ENCODE measurements at regions not wholly inside any gene's neighbourhood (a gene's known extent, or its start where the extent isn't known, plus 50 kb on each side); places are given as distances from the start of the nearest gene placed in this dataset.
"Not testable (repeated sequence)": the region's sequence is repeated elsewhere in the genome, so short reads cannot be mapped to it uniquely, and the experiment has no call there.

DNA sequence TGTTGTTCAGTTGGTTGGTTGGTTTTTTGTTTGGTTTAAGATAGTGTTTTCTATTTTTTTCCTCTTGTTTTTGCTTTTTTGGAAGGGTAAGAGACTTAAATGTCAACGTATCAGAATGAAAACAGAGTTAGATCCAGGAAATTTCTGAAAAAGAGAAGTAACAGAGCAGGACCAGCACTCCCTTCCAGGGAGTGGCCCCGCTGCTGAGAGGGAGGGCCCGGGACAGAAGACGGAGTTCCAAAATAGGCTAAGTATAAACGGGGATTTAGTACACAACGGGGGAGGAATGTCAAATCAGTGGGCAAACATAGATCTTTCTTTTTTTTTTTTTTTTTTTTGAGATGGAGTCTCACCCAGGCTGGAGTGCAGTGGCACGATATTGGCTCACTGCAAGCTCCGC, 92.7 kb upstream of the RUFY1 start:
- Histone ChIP-seq H2AFZ (ENCODE audit: low read length, unreplicated experiment) (no peak overlapping the region), H3K27ac (ENCODE audit: low read depth, low read length) (no peak overlapping the region), H3K4me1 (ENCODE audit: control insufficient read depth, insufficient read depth, low read length, unreplicated experiment) (no peaks in the 10 kb centered on the region), H3K4me3 (ENCODE audit: low read depth, low read length) (no peak overlapping the region), H3K79me2 (ENCODE audit: control insufficient read depth, insufficient read depth, low read length, unreplicated experiment) (no peaks in the 10 kb centered on the region), H3K27me3 (ENCODE audit: insufficient read depth, low read length) (peaks cover 29% of the 10 kb centered on the region), H3K36me3 (ENCODE audit: insufficient read depth, low read length) (no peaks in the 10 kb centered on the region)

DNA sequence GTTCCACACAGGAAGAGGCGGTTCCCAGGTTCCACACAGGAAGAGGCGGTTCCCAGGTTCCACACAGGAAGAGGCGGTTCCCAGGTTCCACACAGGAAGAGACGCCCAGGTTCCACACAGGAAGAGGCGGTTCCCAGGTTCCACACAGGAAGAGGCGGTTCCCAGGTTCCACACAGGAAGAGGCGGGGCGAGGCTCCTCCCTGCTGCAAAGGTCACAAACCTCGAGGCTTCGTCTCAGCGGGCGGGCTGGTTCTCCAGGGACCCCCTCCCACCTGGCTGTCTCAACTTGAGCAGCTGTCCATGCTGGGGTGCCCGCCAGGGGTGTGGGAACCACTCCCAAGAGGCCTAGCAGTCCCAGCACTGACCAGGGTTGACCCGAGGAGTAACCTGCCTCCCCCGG, 94.3 kb upstream of the RUFY1 start:
- H3K79me2 ChIP-seq (ENCODE audit: control insufficient read depth, insufficient read depth, low read length, unreplicated experiment); H3K27ac ChIP-seq (ENCODE audit: low read depth, low read length); H2AFZ ChIP-seq (ENCODE audit: low read length, unreplicated experiment); H3K4me3 ChIP-seq (ENCODE audit: low read depth, low read length); H3K36me3 ChIP-seq (ENCODE audit: insufficient read depth, low read length); H3K4me1 ChIP-seq (ENCODE audit: control insufficient read depth, insufficient read depth, low read length, unreplicated experiment): not testable (repeated sequence)
- peaks cover 29% of the 10 kb centered on the region for H3K27me3 ChIP-seq (ENCODE audit: insufficient read depth, low read length)

DNA sequence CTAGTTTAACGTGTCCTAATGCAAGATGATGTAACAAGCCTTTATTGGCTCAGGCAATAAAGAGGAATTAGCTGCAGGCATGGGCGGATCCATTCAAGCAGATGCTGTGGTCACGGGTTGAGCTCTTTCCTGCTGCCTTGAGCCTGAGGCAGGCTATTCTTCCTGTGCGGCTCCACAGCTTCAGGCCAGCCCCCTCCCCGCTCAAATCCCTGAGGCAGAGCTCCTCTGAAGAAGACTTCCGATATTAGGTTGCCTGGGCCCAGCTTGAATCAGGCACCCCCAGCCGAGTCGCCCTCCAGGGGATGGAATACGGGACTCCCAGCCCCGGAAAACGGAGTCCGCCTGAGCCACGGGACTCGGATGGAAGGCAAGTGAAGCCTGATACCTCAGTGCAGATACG, 95.0 kb upstream of the RUFY1 start:
- Histone ChIP-seq H3K27ac (ENCODE audit: low read depth, low read length) (no peak overlapping the region), H3K36me3 (ENCODE audit: insufficient read depth, low read length) (no peaks in the 10 kb centered on the region), H3K4me1 (ENCODE audit: control insufficient read depth, insufficient read depth, low read length, unreplicated experiment) (no peaks in the 10 kb centered on the region), H2AFZ (ENCODE audit: low read length, unreplicated experiment) (no peak overlapping the region), H3K4me3 (ENCODE audit: low read depth, low read length) (no peak overlapping the region), H3K27me3 (ENCODE audit: insufficient read depth, low read length) (peaks cover 24% of the 10 kb centered on the region), H3K79me2 (ENCODE audit: control insufficient read depth, insufficient read depth, low read length, unreplicated experiment) (no peaks in the 10 kb centered on the region)

DNA sequence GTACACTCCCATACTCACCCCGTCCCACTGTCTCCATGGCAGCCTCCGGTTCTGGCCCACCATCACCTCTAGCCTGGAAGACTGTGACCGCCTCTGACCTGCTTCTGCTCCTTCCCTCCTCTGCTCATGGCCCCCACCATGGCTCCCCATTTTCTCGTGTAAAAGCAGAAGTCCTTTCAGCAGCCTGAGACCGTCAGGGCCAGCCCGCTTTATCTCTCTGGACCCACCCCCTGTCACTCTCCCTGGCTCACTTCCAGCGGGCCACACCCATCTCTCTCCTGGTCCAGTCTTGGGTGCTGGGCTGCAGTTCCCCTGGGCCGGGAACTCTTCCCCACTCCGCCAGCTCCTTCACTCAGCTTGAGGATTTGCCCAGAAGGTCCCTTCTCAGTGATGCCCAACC, 96.0 kb upstream of the RUFY1 start:
- H3K27me3 ChIP-seq (ENCODE audit: insufficient read depth, low read length): peaks cover 14% of the 10 kb centered on the region
- H3K27ac ChIP-seq (ENCODE audit: low read depth, low read length): no peak overlapping the region
- no peak overlapping the region for H3K4me3 ChIP-seq (ENCODE audit: low read depth, low read length)
- H2AFZ ChIP-seq (ENCODE audit: low read length, unreplicated experiment): no peak overlapping the region
- no peaks in the 10 kb centered on the region for H3K4me1 ChIP-seq (ENCODE audit: control insufficient read depth, insufficient read depth, low read length, unreplicated experiment)
- no peaks in the 10 kb centered on the region for H3K36me3 ChIP-seq (ENCODE audit: insufficient read depth, low read length)
- H3K79me2 ChIP-seq (ENCODE audit: control insufficient read depth, insufficient read depth, low read length, unreplicated experiment): no peaks in the 10 kb centered on the region

DNA sequence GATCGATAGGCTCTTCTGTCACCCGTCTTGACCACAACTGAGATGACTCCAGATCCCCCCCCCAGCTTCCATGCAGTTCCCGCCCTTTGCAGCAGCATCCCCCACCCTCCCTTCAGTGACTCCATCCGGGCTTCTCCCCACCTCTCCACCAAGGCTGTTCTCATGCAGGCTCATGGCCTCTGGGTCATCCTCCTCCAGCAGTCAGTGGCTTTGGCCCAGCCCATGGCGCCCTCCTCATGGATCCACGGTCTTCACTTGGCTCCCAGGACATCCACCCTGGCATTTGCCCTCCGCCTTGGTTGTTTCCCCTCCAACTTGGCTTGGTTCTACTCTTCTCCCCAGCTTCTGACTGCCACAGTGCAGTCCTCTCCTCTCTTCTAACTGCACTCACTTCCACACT, 96.7 kb upstream of the RUFY1 start:
- H3K79me2 ChIP-seq (ENCODE audit: control insufficient read depth, insufficient read depth, low read length, unreplicated experiment): no peaks in the 10 kb centered on the region
- no peak overlapping the region for H2AFZ ChIP-seq (ENCODE audit: low read length, unreplicated experiment)
- H3K36me3 ChIP-seq (ENCODE audit: insufficient read depth, low read length): no peaks in the 10 kb centered on the region
- H3K4me3 ChIP-seq (ENCODE audit: low read depth, low read length): no peak overlapping the region
- H3K27me3 ChIP-seq (ENCODE audit: insufficient read depth, low read length): peaks cover 8% of the 10 kb centered on the region; the same call in 1 of the 2 replicates
- H3K4me1 ChIP-seq (ENCODE audit: control insufficient read depth, insufficient read depth, low read length, unreplicated experiment): no peaks in the 10 kb centered on the region
- no peak overlapping the region for H3K27ac ChIP-seq (ENCODE audit: low read depth, low read length)

DNA sequence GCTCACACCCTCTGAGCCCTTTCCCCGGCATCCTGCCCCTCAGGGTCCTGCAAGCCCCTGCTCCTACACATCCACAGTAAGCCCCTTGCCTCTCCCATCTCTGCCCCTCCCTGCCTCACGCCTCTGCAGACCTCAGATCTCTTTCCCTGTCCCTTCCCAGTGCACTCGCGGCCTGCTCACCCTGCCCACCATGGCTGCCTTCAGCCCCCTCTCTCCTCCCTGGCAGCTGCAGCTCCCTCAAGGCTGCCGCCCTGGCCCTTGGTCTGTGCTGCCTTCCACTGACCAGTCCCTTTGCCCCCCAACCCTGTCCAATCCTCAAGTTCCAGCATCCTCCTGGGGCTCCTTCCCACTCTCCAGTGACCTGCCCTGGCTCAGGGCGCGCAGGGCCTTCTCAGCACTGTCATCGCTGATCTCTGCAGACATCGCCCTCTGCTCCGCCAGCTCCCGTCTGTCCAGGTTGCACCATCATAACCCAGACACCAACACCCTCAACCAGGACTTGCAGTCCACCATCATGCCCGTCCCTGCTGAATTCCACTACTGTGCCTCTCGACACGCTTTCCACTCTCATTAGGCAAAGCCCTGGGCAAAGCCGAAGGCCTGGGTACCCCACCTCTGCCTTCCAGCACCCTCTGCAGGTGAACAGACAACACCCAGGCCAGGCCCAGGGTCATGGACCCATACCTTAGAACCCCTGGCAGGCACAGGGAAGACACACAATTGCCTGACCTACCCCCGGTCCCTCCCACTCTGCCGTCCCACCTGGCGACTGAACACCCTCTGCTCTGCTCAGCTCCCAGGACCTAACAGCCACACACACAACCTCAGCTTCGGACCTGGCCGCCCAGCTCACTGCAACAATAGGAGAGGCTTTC, 97.8 kb upstream of the RUFY1 start:
- H3K4me3 ChIP-seq (ENCODE audit: low read depth, low read length): no peak overlapping the region

DNA sequence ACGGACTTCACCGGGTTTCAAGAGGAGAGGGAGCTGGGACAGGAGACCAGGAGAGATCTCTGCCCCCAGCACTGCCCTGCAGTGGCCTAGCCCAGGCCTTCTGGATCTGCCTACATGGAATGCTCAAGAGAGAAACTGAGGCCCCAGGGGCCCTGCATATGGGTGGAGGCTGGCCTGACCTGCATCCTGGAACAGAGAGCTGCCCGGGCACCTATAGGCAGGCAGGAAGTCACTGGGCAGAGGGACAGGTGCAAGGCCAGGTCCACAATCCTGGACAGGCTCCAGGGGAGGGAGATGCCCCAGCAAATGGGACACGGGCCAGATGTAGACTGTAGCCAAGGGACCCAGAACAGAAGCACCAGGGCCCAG, 98.5 kb upstream of the RUFY1 start:
- H3K4me1 ChIP-seq (ENCODE audit: control insufficient read depth, insufficient read depth, low read length, unreplicated experiment): no peaks in the 10 kb centered on the region
- no peak overlapping the region for H3K27ac ChIP-seq (ENCODE audit: low read depth, low read length)
- H3K27me3 ChIP-seq (ENCODE audit: insufficient read depth, low read length): peaks cover 3% of the 10 kb centered on the region; the same call in 1 of the 2 replicates

More for the DNA sequence above, 97.8 kb upstream of the RUFY1 start:
- H3K4me1 ChIP-seq (ENCODE audit: control insufficient read depth, insufficient read depth, low read length, unreplicated experiment): no peaks in the 10 kb centered on the region
- no peaks in the 10 kb centered on the region for H3K79me2 ChIP-seq (ENCODE audit: control insufficient read depth, insufficient read depth, low read length, unreplicated experiment)
- H3K36me3 ChIP-seq (ENCODE audit: insufficient read depth, low read length): no peaks in the 10 kb centered on the region
- H3K27ac ChIP-seq (ENCODE audit: low read depth, low read length): no peak overlapping the region
- H2AFZ ChIP-seq (ENCODE audit: low read length, unreplicated experiment): no peak overlapping the region
- H3K27me3 ChIP-seq (ENCODE audit: insufficient read depth, low read length): peaks cover 7% of the 10 kb centered on the region; the same call in 1 of the 2 replicates

DNA sequence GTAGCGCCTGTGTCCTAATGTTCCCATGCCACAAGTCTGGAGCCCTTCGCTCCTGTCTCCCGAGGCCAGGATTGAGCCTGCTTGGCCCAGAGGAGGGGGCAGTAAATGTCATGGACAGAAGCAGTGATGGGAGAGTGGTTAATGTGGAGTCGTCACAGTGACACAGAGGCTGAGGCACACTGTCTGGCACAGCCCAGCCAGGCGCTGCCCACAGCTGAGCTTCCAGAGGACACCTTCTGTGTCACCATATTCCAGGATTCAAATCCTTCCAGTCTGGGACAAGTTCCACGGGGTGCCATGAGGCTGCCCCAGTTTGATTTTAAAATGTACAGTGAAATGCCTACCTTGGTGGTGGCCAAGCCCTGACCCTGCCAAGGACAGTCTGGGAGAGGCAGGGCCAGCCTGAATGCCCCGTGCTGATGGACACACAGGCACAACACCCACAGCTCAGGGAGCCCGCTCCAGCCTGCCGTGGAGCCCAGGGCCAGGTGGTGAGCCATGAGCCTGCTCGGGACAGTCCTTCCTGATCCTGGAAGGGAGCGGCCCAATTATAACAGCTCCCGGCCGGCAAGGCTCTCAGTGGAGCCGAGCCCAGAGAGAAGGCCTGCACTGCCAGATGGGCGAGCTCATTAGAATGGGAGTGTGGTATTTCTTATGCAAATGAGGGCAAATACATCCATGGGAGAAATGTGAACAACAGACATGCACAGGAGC, 99.1 kb upstream of the RUFY1 start:
- no peak overlapping the region for H2AFZ ChIP-seq (ENCODE audit: low read length, unreplicated experiment)
- H3K4me1 ChIP-seq (ENCODE audit: control insufficient read depth, insufficient read depth, low read length, unreplicated experiment): no peaks in the 10 kb centered on the region
- H3K4me3 ChIP-seq (ENCODE audit: low read depth, low read length): no peak overlapping the region
- no peak overlapping the region for H3K27ac ChIP-seq (ENCODE audit: low read depth, low read length)
- H3K79me2 ChIP-seq (ENCODE audit: control insufficient read depth, insufficient read depth, low read length, unreplicated experiment): no peaks in the 10 kb centered on the region
- H3K27me3 ChIP-seq (ENCODE audit: insufficient read depth, low read length): peaks cover 3% of the 10 kb centered on the region; the same call in 1 of the 2 replicates
- H3K36me3 ChIP-seq (ENCODE audit: insufficient read depth, low read length): no peaks in the 10 kb centered on the region

More for the DNA sequence above, 98.5 kb upstream of the RUFY1 start:
- no peak overlapping the region for H2AFZ ChIP-seq (ENCODE audit: low read length, unreplicated experiment)
- H3K4me3 ChIP-seq (ENCODE audit: low read depth, low read length): no peak overlapping the region
- H3K36me3 ChIP-seq (ENCODE audit: insufficient read depth, low read length): no peaks in the 10 kb centered on the region
- no peaks in the 10 kb centered on the region for H3K79me2 ChIP-seq (ENCODE audit: control insufficient read depth, insufficient read depth, low read length, unreplicated experiment)

DNA sequence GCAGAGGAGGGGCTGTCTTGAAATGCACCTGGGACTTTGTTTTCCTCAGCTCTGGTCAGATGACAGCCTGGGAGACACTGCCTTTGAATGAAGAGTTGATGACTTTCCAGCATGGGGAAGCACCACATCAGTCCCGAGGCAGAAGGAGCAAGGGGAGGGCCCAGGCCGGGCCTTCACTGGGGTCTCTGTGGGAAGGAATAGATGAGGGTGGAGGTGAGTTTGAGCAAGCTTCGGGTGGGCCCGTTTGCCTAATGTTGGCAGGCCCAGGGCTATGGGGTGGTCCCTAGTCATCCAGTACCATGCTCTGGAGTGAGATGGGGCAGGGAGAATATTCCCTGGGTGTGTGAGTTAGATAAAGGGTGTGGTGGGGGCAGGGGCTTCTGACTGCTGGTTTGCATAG, 100.4 kb upstream of the RUFY1 start:
- not testable (repeated sequence) for H3K4me1 ChIP-seq (ENCODE audit: control insufficient read depth, insufficient read depth, low read length, unreplicated experiment); H2AFZ ChIP-seq (ENCODE audit: low read length, unreplicated experiment); H3K79me2 ChIP-seq (ENCODE audit: control insufficient read depth, insufficient read depth, low read length, unreplicated experiment); H3K36me3 ChIP-seq (ENCODE audit: insufficient read depth, low read length); H3K27ac ChIP-seq (ENCODE audit: low read depth, low read length); H3K4me3 ChIP-seq (ENCODE audit: low read depth, low read length); H3K27me3 ChIP-seq (ENCODE audit: insufficient read depth, low read length)

DNA sequence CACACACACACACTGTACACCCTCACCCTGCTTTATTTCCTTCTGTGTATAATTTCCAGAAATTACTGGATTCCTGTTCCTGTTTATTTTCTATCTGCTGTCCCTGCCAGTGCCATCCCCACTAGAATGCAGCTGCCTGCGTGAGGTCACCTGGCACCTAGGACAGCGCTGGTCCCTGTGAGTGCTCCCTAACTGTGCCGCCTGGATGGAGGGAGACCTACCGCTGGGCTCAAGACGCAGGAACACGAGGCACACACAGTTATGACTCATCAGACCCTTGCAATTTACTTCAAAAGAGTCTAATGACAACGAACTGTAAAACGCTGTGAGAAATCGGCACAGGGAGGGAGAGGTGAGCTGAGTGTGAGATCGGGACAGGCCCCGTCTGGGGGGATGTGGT, 102.1 kb upstream of the RUFY1 start:
- H3K4me3 ChIP-seq (ENCODE audit: low read depth, low read length); H3K4me1 ChIP-seq (ENCODE audit: control insufficient read depth, insufficient read depth, low read length, unreplicated experiment); H3K79me2 ChIP-seq (ENCODE audit: control insufficient read depth, insufficient read depth, low read length, unreplicated experiment); H3K36me3 ChIP-seq (ENCODE audit: insufficient read depth, low read length); H2AFZ ChIP-seq (ENCODE audit: low read length, unreplicated experiment); H3K27ac ChIP-seq (ENCODE audit: low read depth, low read length): not testable (repeated sequence)
- H3K27me3 ChIP-seq (ENCODE audit: insufficient read depth, low read length): peaks cover 15% of the 10 kb centered on the region; the same call in 1 of the 2 replicates

DNA sequence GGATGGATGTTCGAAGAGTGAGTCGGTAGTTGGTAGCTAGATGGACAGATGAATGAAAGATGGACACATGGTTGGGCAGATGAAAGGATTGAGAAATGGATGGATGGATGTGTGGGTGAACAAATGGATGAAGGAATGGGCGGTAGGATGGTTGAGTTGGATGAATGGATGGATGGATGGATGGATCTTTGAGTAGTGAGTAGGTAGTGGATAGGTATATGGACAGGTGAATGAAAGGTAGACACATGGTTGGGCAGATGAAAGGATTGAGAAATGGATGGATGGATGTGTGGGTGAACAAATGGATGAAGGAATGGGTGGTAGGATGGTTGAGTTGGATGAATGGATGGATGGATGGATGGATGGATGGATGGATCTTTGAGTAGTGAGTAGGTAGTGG, 97.0 kb upstream of the ADAMTS2 start:
- not testable (repeated sequence) for H3K4me3 ChIP-seq (ENCODE audit: low read depth, low read length); H2AFZ ChIP-seq (ENCODE audit: low read length, unreplicated experiment); H3K36me3 ChIP-seq (ENCODE audit: insufficient read depth, low read length); H3K79me2 ChIP-seq (ENCODE audit: control insufficient read depth, insufficient read depth, low read length, unreplicated experiment); H3K4me1 ChIP-seq (ENCODE audit: control insufficient read depth, insufficient read depth, low read length, unreplicated experiment); H3K27ac ChIP-seq (ENCODE audit: low read depth, low read length)
- H3K27me3 ChIP-seq (ENCODE audit: insufficient read depth, low read length): peaks cover 24% of the 10 kb centered on the region; the same call in 1 of the 2 replicates

All from ACC112 (cell line).